ENCODE measurements at regions not wholly inside any gene's neighbourhood (a gene's known extent, or its start where the extent isn't known, plus 50 kb on each side); places are given as distances from the start of the nearest gene placed in this dataset.
"Not testable (repeated sequence)": the region's sequence is repeated elsewhere in the genome, so short reads cannot be mapped to it uniquely, and the experiment has no call there.

- no peaks in the 10 kb centered on the region for H3K9me3 ChIP-seq (ENCODE audit: control insufficient read depth, low read depth, low read length)
- no CpG with 5 or more reads among the region's 5 CpGs for WGBS (ENCODE audit: insufficient coverage, low lambda C conversion rate)
- no peak overlapping the region for H3K27ac ChIP-seq (ENCODE audit: low read length)
- no peaks in the 10 kb centered on the region for H3K27me3 ChIP-seq (ENCODE audit: control insufficient read depth, insufficient read depth, low read length)
- no peaks in the 10 kb centered on the region for H3K4me1 ChIP-seq (ENCODE audit: control insufficient read depth, insufficient read depth, low read length)
- no peak overlapping the region for H3K4me3 ChIP-seq (ENCODE audit: low read length)
- no peak for DNase-seq
- no peaks in the 10 kb centered on the region for H3K36me3 ChIP-seq (ENCODE audit: control insufficient read depth, insufficient read depth, low read length)
Observed at GRCh38 chr6:163741342-163741741, 326.8 kb downstream of the QKI start.

GRCh38 chr6:163739966-163740365 is 325.4 kb downstream of the QKI start:
- Histone ChIP-seq H3K9me3 (ENCODE audit: control insufficient read depth, low read depth, low read length) (no peaks in the 10 kb centered on the region), H3K4me1 (ENCODE audit: control insufficient read depth, insufficient read depth, low read length) (no peaks in the 10 kb centered on the region), H3K27me3 (ENCODE audit: control insufficient read depth, insufficient read depth, low read length) (no peaks in the 10 kb centered on the region), H3K36me3 (ENCODE audit: control insufficient read depth, insufficient read depth, low read length) (no peaks in the 10 kb centered on the region), H3K4me3 (ENCODE audit: low read length) (no peak overlapping the region), H3K27ac (ENCODE audit: low read length) (no peak overlapping the region)
- no peak for DNase-seq
- WGBS (ENCODE audit: insufficient coverage, low lambda C conversion rate) = no CpG with 5 or more reads among the region's 4 CpGs

- H3K36me3 ChIP-seq (ENCODE audit: control insufficient read depth, insufficient read depth, low read length) = no peaks in the 10 kb centered on the region
- no peak overlapping the region for H3K4me3 ChIP-seq (ENCODE audit: low read length)
- H3K4me1 ChIP-seq (ENCODE audit: control insufficient read depth, insufficient read depth, low read length) = no peaks in the 10 kb centered on the region
- DNase-seq = no peak
- no peaks in the 10 kb centered on the region for H3K9me3 ChIP-seq (ENCODE audit: control insufficient read depth, low read depth, low read length)
- H3K27ac ChIP-seq (ENCODE audit: low read length) = no peak overlapping the region
- H3K27me3 ChIP-seq (ENCODE audit: control insufficient read depth, insufficient read depth, low read length) = no peaks in the 10 kb centered on the region
Observed at GRCh38 chr6:163739408-163739725, 324.8 kb downstream of the QKI start.

GRCh38 chr6:163738725-163739407 is 324.3 kb downstream of the QKI start:
- H3K4me3 ChIP-seq (ENCODE audit: low read length) = no peak overlapping the region
- no peaks in the 10 kb centered on the region for H3K36me3 ChIP-seq (ENCODE audit: control insufficient read depth, insufficient read depth, low read length)
- WGBS (ENCODE audit: insufficient coverage, low lambda C conversion rate) = 90% methylated on average over 2 of the region's 3 CpGs
- no peaks in the 10 kb centered on the region for H3K4me1 ChIP-seq (ENCODE audit: control insufficient read depth, insufficient read depth, low read length)
- DNase-seq = no peak
- no peaks in the 10 kb centered on the region for H3K27me3 ChIP-seq (ENCODE audit: control insufficient read depth, insufficient read depth, low read length)
- H3K27ac ChIP-seq (ENCODE audit: low read length) = no peak overlapping the region
- no peaks in the 10 kb centered on the region for H3K9me3 ChIP-seq (ENCODE audit: control insufficient read depth, low read depth, low read length)

- no peaks in the 10 kb centered on the region for H3K4me1 ChIP-seq (ENCODE audit: control insufficient read depth, insufficient read depth, low read length)
- H3K36me3 ChIP-seq (ENCODE audit: control insufficient read depth, insufficient read depth, low read length) = no peaks in the 10 kb centered on the region
- no peak overlapping the region for H3K27ac ChIP-seq (ENCODE audit: low read length)
- H3K4me3 ChIP-seq (ENCODE audit: low read length) = no peak overlapping the region
- H3K9me3 ChIP-seq (ENCODE audit: control insufficient read depth, low read depth, low read length) = no peaks in the 10 kb centered on the region
- no peak for DNase-seq
- WGBS (ENCODE audit: insufficient coverage, low lambda C conversion rate) = no CpG with 5 or more reads among the region's 3 CpGs
- no peaks in the 10 kb centered on the region for H3K27me3 ChIP-seq (ENCODE audit: control insufficient read depth, insufficient read depth, low read length)
Observed at GRCh38 chr6:163738304-163738703, 323.8 kb downstream of the QKI start.

GRCh38 chr6:163735076-163735475 is 320.6 kb downstream of the QKI start:
- Histone ChIP-seq H3K27ac (ENCODE audit: low read length) (no peak overlapping the region), H3K4me1 (ENCODE audit: control insufficient read depth, insufficient read depth, low read length) (no peaks in the 10 kb centered on the region), H3K9me3 (ENCODE audit: control insufficient read depth, low read depth, low read length) (no peaks in the 10 kb centered on the region), H3K4me3 (ENCODE audit: low read length) (no peak overlapping the region), H3K36me3 (ENCODE audit: control insufficient read depth, insufficient read depth, low read length) (no peaks in the 10 kb centered on the region), H3K27me3 (ENCODE audit: control insufficient read depth, insufficient read depth, low read length) (no peaks in the 10 kb centered on the region)
- no peak for DNase-seq
- no CpG with 5 or more reads among the region's 5 CpGs for WGBS (ENCODE audit: insufficient coverage, low lambda C conversion rate)

- Histone ChIP-seq H3K9me3 (ENCODE audit: control insufficient read depth, low read depth, low read length) (no peaks in the 10 kb centered on the region), H3K4me1 (ENCODE audit: control insufficient read depth, insufficient read depth, low read length) (no peaks in the 10 kb centered on the region), H3K4me3 (ENCODE audit: low read length) (no peak overlapping the region), H3K27me3 (ENCODE audit: control insufficient read depth, insufficient read depth, low read length) (no peaks in the 10 kb centered on the region), H3K27ac (ENCODE audit: low read length) (no peak overlapping the region), H3K36me3 (ENCODE audit: control insufficient read depth, insufficient read depth, low read length) (no peaks in the 10 kb centered on the region)
- no CpG with 5 or more reads among the region's 2 CpGs for WGBS (ENCODE audit: insufficient coverage, low lambda C conversion rate)
- no peak for DNase-seq
Observed at GRCh38 chr6:163733061-163733460, 318.5 kb downstream of the QKI start.

- H3K36me3 ChIP-seq (ENCODE audit: control insufficient read depth, insufficient read depth, low read length) = no peaks in the 10 kb centered on the region
- H3K9me3 ChIP-seq (ENCODE audit: control insufficient read depth, low read depth, low read length) = no peaks in the 10 kb centered on the region
- H3K27me3 ChIP-seq (ENCODE audit: control insufficient read depth, insufficient read depth, low read length) = no peaks in the 10 kb centered on the region
- no peak overlapping the region for H3K27ac ChIP-seq (ENCODE audit: low read length)
- no peaks in the 10 kb centered on the region for H3K4me1 ChIP-seq (ENCODE audit: control insufficient read depth, insufficient read depth, low read length)
- DNase-seq = no peak
- 64% methylated on average over 2 of the region's 3 CpGs for WGBS (ENCODE audit: insufficient coverage, low lambda C conversion rate)
- H3K4me3 ChIP-seq (ENCODE audit: low read length) = no peak overlapping the region
Observed at GRCh38 chr6:163732479-163732878, 318.0 kb downstream of the QKI start.

- H3K4me3 ChIP-seq (ENCODE audit: low read length); DNase-seq: not testable (repeated sequence)
- WGBS (ENCODE audit: insufficient coverage, low lambda C conversion rate) = 80% methylated on average over 1 of the region's 9 CpGs
Observed at GRCh38 chr6:163732014-163732351, 317.5 kb downstream of the QKI start.

GRCh38 chr6:163731215-163732013 is 316.9 kb downstream of the QKI start:
- WGBS (ENCODE audit: insufficient coverage, low lambda C conversion rate) = no CpG with 5 or more reads among the region's 10 CpGs
- no peaks in the 10 kb centered on the region for H3K27me3 ChIP-seq (ENCODE audit: control insufficient read depth, insufficient read depth, low read length)
- no peaks in the 10 kb centered on the region for H3K9me3 ChIP-seq (ENCODE audit: control insufficient read depth, low read depth, low read length)
- H3K36me3 ChIP-seq (ENCODE audit: control insufficient read depth, insufficient read depth, low read length) = no peaks in the 10 kb centered on the region
- H3K4me3 ChIP-seq (ENCODE audit: low read length) = no peak overlapping the region
- DNase-seq = no peak
- no peaks in the 10 kb centered on the region for H3K4me1 ChIP-seq (ENCODE audit: control insufficient read depth, insufficient read depth, low read length)
- no peak overlapping the region for H3K27ac ChIP-seq (ENCODE audit: low read length)

More at GRCh38 chr6:163732014-163732351, 317.5 kb downstream of the QKI start:
- not testable (repeated sequence) for H3K27me3 ChIP-seq (ENCODE audit: control insufficient read depth, insufficient read depth, low read length); H3K9me3 ChIP-seq (ENCODE audit: control insufficient read depth, low read depth, low read length); H3K36me3 ChIP-seq (ENCODE audit: control insufficient read depth, insufficient read depth, low read length); H3K4me1 ChIP-seq (ENCODE audit: control insufficient read depth, insufficient read depth, low read length); H3K27ac ChIP-seq (ENCODE audit: low read length)
